ENCODE measurements at regions not wholly inside any gene's neighbourhood (a gene's known extent, or its start where the extent isn't known, plus 50 kb on each side); places are given as distances from the start of the nearest gene placed in this dataset.

DNA sequence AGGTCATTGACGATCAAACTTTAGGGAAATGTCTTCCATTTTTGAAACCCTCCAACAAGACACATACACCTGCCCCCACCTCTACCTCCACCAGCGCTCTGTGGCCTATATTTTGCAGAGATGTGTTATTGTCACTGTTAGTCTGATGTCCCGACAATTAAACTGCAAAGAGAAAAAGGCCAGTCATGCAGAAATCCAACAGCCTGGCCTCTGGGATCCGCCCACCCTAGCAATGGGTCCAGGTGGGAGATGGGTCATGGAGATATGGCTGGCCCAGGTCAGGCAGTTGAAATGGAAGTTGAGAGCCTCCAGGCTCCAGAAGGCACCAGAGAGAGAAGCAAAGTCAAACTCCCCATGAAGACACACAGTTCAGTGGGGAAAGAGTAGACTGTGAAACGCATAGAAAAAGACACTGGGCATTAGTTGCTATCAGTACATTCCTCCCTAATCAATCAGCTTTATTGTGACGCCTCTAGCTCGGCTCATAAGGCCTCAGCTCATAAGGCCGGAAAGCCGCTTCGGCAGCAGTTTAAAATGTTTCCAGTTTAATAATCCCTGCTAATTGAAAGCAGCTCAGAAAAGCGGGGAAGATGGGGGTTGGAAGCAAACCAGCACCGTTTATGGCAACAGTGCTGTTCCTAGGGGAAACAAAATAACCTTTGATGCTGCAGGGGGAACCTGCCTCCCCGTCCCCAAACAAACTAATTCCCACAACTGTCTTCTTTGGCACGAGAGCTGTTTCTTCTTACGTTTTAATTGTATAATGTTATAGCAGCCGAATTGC, 239.7 kb upstream of the ZNF507 start:
- no peak for DNase-seq (ENCODE audit: low spot score)

DNA sequence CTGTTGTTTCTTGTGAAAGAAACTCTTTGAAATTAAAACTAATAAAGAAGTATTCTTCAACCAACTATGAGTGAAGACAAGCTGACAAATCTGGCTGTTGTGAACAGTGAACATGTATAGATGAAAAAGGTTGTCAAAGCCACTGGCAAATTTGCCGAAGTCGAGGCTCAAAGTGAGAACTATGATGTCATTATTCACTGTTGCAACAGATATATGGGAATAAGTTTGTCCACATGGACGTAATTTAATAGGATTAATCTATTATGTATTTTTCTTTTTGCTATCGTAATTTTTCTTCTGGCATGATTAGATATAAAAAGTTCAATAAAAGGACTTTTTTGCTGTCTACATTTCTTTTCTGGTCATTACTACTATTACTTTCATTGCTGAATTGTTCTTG, 223.2 kb upstream of the ZNF507 start:
- DNase-seq (ENCODE audit: low spot score): no peak

DNA sequence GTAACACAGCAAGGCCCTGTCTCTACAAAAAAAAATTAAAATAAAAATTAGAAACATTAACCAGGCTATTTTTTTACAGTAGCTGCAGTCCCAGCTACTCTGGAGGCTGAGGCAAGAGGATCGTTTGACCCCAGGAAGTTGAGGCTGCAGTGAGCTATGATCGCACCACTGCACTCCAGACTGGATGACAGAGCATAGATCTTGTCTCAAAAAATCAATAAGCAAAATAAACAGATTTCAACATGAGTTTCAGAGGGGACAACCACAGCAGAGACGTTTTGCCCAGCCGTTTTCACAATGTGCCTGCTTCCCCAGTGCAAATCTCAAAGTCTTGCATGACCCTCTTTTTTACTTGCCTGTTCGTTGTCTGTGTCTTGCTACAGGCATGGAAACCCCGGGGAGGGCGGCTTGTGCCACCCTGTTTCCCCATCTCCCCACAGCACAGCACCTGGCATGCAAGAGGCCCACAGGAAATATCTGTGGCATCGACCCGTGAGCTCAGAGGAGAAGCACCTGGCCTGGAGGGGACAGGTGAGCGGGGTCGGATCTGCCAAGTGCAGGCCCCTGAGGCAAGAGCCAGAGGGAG, 222.0 kb upstream of the ZNF507 start:
- DNase-seq (ENCODE audit: low spot score): no peak

DNA sequence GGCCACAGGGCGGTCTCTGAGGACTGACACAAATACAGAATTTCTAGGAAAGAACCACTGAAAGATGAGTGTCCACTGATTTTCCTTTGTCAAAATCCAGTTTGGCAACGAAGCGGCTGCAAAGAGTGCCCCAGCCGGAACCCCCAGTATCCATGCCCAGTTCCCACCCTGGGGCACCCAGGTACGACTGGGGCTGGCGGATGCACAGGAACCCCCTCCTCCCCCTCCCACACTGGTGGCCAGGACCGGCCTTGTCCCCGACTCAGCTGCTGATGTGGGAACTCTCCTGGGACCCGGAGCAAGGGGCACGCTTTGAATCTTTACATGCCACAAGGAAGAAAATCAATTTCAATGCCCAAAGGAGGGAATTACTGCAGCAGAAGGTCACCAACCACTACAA, 220.8 kb upstream of the ZNF507 start:
- no peak for DNase-seq (ENCODE audit: low spot score)

DNA sequence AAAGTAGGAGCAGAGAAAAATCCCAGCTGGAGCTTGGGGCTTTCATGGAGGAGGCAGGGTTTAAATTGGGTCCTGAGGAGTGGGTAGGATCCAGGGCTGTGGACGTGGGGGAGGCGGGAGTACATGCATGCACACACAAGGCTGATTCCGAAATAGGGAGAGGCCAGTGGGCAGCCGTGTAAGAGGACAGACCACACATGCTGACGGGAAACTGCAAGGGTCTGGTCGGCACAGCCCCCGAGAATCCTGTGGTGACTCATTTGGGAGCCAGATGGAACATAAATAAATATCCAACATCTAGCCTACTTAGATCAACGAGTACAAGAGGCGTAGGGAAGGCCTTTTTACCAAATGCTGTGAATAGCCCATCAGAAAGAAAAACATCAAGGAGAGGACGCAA, 216.3 kb upstream of the ZNF507 start:
- DNase-seq (ENCODE audit: low spot score): no peak

DNA sequence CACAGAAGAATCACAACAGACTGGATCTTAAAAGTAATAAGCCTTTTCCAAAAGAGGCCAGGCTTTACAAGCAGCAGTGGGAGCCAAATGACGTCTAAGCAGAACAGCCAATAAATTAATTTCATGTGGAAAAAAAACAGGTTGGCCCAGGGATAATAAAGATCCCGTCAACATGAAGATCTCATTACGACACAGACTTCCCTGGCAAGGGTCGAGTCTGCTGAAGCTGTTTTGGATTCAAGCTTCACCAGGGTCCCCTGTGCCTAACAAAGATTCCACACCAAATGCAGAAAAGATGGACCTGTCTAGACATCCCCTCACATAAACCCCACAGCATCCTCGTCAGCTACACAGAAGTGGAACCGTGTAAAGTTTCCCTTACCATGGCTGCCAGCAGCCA, 215.1 kb upstream of the ZNF507 start:
- no peak for DNase-seq (ENCODE audit: low spot score)

DNA sequence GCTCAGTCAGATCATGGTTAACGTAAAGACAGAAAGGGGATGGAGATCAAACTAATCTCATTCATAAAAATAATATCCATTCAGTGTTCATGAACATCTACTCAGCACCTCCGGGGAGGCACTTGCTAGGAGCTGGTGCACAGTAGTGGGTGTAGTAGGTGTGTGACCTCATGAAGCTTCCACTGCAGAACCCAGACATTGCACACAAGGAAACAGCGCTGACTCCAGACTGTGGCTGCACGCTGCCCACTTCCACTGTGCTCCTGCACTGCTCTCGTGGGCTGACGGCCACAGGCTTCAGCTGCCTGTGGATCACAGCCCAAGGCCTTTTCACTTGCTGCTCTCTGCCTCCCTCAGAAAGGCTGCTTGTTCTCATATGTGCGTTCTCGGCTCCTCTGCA, 214.4 kb upstream of the ZNF507 start:
- no peak for DNase-seq (ENCODE audit: low spot score)

DNA sequence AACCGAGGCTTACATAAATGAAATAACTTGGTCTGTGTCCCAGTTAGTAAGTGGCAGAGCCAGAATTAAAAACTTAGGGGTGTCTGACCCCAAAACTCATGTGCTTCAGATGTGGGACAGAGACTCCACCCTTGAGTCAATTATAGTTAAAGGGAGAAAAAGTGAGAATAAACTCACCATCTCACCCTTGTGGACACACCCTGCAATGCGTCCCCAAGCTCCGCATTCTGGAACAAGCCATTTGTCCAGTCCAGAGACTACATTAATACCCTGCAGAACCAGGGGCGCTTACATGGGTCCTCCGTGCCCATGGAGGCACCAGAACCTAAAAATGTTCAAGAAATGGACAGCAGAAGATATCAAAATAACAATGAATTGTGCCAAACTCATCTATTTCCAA, 207.0 kb upstream of the ZNF507 start:
- DNase-seq (ENCODE audit: low spot score): no peak

DNA sequence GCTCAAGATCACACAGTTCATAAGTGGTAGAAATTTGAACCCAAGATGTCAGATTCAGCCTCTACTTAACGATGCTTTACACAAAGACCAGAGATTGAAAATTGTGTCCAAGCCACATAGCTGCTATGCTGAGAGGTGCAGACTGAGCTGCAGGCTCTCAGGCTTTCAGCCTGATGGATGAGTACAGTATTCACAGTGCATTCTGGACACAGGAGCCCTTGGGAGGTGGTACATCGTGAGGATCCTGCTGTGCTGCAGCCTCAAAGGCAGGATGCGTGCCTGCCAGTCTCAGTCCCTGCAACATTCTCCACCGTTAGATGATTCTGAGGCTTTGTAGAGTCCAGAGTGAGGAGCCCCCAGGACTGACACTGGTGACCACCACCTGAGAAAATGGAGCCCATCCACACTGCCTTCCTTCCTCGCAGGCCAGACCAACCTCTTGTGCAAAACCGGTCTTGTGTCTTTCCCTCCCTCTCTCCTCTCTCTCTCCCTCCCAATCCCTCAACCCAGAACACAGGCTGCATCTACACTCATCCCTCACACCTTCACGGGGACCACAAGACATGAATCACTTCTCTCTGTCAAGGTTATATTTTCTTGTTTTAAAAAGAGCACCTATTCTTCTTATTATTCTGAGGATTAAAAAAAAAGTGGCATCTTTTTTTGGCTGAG, 203.4 kb upstream of the ZNF507 start:
- no peak for DNase-seq (ENCODE audit: low spot score)

DNA sequence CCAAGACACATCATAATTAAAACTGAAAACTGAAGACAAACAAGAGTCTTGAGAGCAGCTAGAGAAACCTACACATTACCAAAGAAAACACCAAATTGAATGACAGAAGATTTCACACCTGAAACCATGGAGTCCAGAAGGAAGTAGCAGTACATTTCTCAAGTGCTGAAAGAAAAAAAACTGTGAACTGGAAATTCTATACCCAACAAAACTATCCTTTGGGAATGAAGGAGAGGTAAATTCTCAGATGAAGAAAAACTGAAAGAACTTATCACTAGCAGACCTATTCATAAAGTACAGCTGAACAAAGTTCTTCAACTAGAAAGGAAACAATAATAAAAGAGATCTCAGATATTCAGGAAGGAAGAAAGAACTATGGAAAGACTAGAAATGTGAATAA, 198.7 kb upstream of the ZNF507 start:
- no peak for DNase-seq (ENCODE audit: low spot score)

DNA sequence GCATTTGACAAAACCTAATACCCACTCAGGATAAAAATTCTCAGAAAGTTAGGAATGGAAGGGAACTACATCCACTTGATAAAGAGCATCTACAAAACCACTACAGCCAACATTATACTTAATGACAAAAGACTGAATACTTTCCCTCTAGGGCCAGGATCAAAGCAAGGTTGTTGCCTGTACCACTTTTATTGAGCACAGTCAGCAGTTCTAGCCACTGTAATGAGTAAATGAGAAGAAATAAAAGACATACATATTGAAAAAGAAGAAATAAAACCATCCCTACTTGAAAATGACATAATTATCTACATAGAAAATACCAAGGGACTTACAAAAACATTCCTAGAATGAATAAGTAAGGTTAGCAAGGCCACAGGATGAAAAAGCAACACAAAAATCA, 194.8 kb upstream of the ZNF507 start:
- no peak for DNase-seq (ENCODE audit: low spot score)

DNA sequence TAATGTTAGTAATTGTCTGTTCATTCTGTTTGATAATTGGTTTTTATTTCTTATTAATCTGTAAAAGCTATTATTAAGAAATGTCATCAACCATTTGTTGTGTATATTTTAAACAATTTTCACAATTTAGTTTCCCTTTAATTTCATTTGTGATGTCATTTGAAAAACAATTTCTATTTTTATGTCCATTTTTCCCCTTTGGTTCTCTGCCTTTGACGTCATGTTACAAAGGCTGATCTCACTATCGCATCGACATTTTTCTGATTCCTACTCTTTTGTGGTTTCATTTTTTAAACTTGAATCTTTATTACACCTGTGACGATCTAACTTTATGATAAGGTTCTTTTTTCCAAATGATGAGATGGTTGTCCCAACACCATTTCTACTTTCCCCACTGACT, 191.0 kb upstream of the ZNF507 start:
- no peak for DNase-seq (ENCODE audit: low spot score)

DNA sequence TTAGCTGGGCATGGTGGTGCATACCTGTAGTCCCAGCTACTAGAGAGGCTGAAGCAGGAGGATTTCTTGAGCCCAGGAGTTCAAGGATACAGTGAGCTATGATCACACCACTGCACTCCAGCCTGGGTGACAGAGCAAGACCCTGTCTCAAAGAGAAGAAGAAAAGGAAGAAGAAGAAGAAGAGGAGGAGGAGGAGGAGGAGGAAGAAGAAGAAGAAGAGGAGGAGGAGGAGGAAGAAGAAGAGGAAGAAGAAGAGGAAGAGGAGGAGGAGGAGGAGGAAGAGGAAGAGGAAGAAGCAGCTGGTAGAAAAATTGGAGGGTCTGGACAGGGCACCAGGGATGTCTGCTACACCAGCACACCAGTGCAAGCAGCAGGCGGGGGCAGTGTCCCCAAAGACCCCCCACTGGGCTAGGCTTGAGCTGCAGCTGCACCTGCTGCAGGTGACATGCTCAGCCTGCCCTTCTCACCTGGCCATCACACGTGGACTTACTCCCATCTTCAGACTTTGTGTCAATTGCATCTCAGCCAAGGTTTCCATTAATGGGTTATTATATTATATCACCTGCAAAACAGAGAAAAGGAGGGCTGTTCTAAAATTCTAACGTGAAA, 180.9 kb upstream of the ZNF507 start:
- no peak for DNase-seq (ENCODE audit: low spot score)

DNA sequence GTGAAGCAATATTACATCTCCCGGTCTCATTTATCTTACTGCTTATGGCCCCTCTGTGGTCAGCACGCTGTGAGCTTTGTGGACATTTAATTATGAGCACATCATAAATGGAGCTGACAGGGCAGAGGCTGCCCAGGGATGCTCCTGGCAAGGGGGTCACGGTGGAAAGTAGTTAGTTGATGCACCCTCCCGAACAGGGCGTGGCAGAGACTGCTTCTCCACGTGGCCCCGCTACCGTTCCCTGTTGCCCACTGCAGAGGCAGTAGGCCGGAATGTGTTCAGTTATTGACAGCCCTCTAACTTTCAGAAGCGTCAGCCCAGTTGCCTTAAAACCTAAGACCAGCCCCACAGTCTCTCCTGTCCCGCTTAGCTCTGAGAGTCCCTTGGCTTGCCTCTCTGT, 180.3 kb upstream of the ZNF507 start:
- no peak for DNase-seq (ENCODE audit: low spot score)

DNA sequence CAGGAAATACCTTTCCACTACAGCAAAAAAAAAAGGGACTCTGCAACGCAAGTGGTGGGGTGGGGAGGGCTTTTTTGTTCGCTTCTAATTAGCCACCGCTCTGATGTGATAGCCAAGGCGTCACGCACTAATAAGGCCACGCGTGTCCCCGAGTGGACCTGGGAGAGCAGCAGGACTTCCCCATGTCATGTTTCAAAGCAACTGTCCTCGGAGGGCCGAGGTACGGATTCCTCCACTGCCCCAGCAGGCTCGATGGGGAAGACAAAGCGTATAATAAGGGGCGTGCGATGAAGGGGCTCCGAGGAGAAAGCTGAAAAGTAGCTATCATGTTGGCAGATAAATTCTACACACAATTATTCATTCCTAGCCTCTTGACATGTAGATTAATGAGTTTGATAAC, 179.7 kb upstream of the ZNF507 start:
- no peak for DNase-seq (ENCODE audit: low spot score)

DNA sequence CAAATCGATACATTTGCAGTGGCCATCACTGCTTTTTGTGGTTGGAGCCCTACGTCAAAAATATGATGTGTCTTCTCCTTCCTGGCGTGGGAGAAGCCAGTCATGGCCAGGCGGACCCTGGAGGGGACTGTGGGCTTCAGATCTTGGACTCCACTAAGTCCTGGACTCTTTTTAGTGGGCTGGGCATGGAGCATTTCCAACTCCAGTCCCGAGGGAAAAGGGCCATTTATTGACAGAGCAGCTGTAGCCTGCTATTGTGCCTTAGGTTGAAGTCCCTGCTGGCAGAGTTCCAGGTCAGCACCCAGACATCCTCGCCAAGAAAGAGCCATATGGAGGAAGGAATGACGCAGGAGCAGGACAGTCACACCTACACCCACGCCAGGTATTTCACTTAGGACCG, 179.2 kb upstream of the ZNF507 start:
- DNase-seq (ENCODE audit: low spot score): no peak

DNA sequence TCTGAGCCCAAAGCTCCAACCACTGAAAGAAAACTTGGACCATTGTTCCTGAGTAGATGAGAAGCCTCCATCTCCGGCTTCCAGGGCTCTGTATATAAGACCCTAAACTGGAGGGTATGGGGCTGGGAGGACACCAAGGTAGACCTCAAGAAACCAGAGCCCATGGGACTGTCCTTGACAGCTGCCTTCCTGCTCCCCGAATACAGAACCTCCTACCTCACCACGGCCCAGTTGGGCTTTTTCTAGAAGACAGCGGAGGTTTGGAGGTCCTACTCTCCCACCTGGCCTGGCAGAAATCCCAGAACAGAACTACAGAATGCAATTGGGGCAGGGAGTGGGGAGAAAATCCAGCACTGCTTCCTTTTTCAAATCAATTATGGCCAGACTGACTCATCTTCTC, 177.3 kb upstream of the ZNF507 start:
- DNase-seq (ENCODE audit: low spot score): no peak

DNA sequence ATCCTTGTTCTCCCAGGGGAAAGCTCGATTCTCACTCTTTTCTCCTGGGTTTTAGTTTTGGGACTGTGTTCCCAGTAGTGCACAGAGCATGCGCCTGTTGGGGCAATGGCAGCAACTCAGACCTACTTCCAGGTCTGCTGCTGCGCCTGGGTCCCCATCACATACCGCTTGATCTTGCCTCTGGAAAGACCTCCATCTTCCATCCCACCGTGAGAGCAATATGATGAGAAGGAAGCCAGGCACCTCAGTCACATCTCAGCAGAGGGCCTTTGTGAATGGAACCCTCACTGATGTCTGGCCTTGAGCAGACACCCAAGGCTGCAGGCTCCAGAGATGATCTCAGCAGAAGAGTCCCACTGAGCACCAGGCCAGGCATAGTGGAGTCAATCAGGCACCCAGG, 176.8 kb upstream of the ZNF507 start:
- DNase-seq (ENCODE audit: low spot score): no peak

DNA sequence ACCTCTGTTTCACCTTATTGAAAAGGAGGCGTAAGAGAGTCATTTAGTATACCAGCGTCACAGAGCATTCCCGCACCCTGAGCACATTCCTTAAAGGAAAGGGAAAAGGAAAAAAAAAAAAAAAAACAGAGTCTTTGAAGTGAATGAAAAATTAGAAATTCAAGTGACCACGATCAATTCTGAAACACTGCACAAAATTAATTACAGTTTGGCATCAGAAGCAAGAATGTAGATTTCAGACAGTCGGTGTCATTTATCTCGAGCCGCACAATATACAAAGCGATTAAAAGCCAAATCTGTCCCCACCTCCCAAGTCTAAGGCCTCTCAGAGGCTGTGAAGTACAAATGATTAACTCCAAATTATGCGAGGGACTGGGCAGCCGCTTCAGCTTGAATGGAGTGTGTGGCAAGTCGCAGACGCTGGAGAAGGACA, 173.7 kb upstream of the ZNF507 start:
- no peak for DNase-seq (ENCODE audit: low spot score)

DNA sequence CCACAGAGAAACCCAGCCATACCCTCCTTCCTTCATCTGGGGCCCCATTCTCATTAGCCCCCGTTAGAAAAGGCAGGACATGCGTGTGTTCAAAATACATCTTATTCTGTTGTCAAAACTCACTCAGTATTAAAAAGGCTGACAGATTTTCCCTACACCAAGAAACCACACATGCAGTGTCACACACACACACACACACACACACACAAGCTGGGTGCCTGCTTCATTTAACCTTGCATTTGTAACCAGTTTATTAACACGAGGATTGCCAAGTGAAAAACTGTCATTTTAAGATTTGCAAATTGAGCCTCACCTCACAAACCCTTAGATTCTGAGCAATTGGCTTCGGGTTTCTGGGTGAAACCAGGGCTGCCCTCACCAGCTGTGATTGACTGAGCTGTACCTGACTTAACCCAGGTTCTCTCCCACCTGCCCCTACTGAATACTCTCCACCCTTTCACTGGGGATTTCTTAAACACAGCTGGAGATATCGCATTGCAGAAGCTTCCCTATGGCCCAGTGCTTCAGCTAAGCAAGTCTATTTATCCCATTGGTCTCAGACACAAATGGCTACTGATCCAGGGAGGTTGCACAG, 172.7 kb upstream of the ZNF507 start:
- DNase-seq (ENCODE audit: low spot score): no peak

DNA sequence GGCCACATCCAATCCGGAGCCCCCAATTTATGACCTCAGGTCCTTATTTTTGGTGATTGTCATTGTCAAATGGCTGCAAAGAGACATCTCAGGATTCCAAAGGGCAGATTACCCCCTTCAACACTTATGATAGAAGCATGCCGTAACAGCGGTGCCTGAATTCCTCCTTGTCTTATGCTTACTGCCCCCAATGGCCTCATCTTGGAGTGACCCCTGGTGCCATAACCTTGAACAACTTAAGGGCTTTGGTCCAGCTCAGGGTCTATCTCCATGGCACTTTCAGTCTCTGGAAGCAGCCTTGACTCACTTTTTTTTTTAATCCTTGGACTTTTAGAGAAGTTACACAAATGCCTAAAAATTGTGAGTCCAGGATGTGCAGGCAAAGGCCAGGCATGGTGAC, 171.6 kb upstream of the ZNF507 start:
- DNase-seq (ENCODE audit: low spot score): no peak

DNA sequence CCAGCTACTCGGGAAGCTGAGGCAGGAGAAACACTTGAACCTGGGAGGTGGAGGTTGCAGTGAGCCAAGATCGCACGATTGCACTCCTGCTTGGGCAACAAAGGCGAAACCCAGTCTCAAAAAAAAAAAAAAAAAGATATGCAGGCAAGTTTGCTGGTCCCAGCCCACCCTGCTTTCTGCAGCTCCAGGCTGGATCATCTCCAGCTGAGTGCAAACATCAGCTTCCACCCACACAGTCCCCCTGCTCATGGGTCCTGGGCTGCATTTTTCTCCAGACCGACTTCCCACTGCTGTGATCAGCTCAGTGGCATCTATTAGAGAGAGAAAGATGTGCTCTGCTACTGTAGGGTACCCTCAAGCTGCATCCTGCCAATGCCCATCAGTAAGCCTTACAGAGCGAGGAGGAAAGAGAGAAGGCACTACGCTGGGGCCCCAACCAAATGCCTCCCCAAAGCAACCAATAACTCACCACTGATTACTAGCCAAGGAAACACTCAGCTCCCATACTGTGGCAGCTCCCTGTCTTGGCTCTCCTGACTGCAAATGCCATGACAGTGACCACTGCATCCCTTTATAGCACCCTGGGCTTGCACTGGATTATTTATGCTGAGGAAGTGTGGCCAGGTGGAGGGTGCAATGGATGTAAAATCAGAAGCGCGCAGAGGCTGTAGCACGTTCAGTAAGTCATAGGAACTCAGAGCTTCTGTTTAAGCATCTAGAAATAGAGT, 170.9 kb upstream of the ZNF507 start:
- no peak for DNase-seq (ENCODE audit: low spot score)

Measured in GM03348 (cell line).